Liver (tissue), 3 donors: ENCODE measurements at regions not wholly inside any gene's neighbourhood (a gene's known extent, or its start where the extent isn't known, plus 50 kb on each side); places are given as distances from the start of the nearest gene placed in this dataset.

Experiments used
- CTCF ChIP-seq: fragments of 150-350 bp; IDR thresholded peaks from 2 replicates; pipeline ENCODE4 v1.5.1; 2017; ENCODE audit warnings: improper control_type of control experiment, low read depth, low read length; ENCODE audit not compliant: missing input control
- HNF4A ChIP-seq, 2 donors: conservative IDR thresholded peaks; 2 replicates each; pipeline ENCODE4 v1.6.1; 2016; ENCODE audit warnings: antibody characterized with exemption in 2 of 2, mild to moderate bottlenecking in 2 of 2
- JUND ChIP-seq, 2 donors: IDR thresholded peaks; 2 replicates each; pipeline ENCODE4 v1.6.1; 2016; ENCODE audit warnings: antibody characterized with exemption in 2 of 2
- NR2F2 ChIP-seq: IDR thresholded peaks from 2 replicates; pipeline ENCODE4 v1.6.1; 2016; ENCODE audit warnings: antibody characterized with exemption
- RAD21 ChIP-seq, 2 donors: IDR thresholded peaks; 2 replicates each; pipeline ENCODE4 v1.6.1; 2016; ENCODE audit warnings: antibody characterized with exemption in 2 of 2, mild to moderate bottlenecking in 2 of 2
- TAF1 ChIP-seq: conservative IDR thresholded peaks from 2 replicates; pipeline ENCODE4 v1.6.1; 2016; ENCODE audit warnings: antibody characterized with exemption, mild to moderate bottlenecking
- TF ChIP-seq, protein P1 (sequence below): IDR thresholded peaks from 2 replicates; pipeline ENCODE4 v1.6.1; 2016; ENCODE audit warnings: antibody characterized with exemption, mild to moderate bottlenecking
- TF ChIP-seq, protein P2 (sequence below): IDR thresholded peaks from 2 replicates; pipeline ENCODE4 v1.6.1; 2016; ENCODE audit warnings: antibody characterized with exemption
- donor health status: healthy.
- donor health status: healthy.

- TF ChIP-seq CTCF (no peak), TAF1 (no peak), RAD21 (IDR thresholded peaks at IDR 0.05) (no peak), JUND (IDR thresholded peaks at IDR 0.05) (no peak), NR2F2 (no peak), HNF4A (conservative IDR thresholded peaks at IDR 0.05) (no peak)
- TF ChIP-seq, protein P1, sequence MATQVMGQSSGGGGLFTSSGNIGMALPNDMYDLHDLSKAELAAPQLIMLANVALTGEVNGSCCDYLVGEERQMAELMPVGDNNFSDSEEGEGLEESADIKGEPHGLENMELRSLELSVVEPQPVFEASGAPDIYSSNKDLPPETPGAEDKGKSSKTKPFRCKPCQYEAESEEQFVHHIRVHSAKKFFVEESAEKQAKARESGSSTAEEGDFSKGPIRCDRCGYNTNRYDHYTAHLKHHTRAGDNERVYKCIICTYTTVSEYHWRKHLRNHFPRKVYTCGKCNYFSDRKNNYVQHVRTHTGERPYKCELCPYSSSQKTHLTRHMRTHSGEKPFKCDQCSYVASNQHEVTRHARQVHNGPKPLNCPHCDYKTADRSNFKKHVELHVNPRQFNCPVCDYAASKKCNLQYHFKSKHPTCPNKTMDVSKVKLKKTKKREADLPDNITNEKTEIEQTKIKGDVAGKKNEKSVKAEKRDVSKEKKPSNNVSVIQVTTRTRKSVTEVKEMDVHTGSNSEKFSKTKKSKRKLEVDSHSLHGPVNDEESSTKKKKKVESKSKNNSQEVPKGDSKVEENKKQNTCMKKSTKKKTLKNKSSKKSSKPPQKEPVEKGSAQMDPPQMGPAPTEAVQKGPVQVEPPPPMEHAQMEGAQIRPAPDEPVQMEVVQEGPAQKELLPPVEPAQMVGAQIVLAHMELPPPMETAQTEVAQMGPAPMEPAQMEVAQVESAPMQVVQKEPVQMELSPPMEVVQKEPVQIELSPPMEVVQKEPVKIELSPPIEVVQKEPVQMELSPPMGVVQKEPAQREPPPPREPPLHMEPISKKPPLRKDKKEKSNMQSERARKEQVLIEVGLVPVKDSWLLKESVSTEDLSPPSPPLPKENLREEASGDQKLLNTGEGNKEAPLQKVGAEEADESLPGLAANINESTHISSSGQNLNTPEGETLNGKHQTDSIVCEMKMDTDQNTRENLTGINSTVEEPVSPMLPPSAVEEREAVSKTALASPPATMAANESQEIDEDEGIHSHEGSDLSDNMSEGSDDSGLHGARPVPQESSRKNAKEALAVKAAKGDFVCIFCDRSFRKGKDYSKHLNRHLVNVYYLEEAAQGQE, result no peak
- TF ChIP-seq, protein P2, sequence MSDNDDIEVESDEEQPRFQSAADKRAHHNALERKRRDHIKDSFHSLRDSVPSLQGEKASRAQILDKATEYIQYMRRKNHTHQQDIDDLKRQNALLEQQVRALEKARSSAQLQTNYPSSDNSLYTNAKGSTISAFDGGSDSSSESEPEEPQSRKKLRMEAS, result no peak
These were observed 253.4 kb downstream of the SOD2 start for GRCh38 chr6:159439651-159440050.
